Type B pancreatic cell (in vitro differentiated cells): ENCODE measurements at regions not wholly inside any gene's neighbourhood (a gene's known extent, or its start where the extent isn't known, plus 50 kb on each side); places are given as distances from the start of the nearest gene placed in this dataset.
"Not testable (repeated sequence)": the region's sequence is repeated elsewhere in the genome, so short reads cannot be mapped to it uniquely, and the experiment has no call there.

Experiments
- DNase-seq: peaks from one replicate; pipeline ENCODE4 v3.0.0; 2021; ENCODE audit warnings: mixed read lengths; ENCODE audit not compliant: unreplicated experiment; ENCODE audit errors: extremely low spot score
- H3K27ac Mint-ChIP-seq: 2 replicates; pipeline ENCODE4 v1.8.0; 2021; ENCODE audit warnings: mild to moderate bottlenecking, mixed read lengths
- H3K27me3 Mint-ChIP-seq: 2 replicates; pipeline ENCODE4 v1.8.0; 2021; ENCODE audit warnings: mixed read lengths
- H3K36me3 Mint-ChIP-seq: 2 replicates; pipeline ENCODE4 v1.8.0; 2021; ENCODE audit warnings: mixed read lengths
- H3K4me1 Mint-ChIP-seq: one replicate; pipeline ENCODE4 v1.8.0; 2021; ENCODE audit warnings: mixed read lengths; ENCODE audit not compliant: unreplicated experiment
- H3K4me3 Mint-ChIP-seq: 2 replicates; pipeline ENCODE4 v1.8.0; 2021; ENCODE audit warnings: mild to moderate bottlenecking, mixed read lengths
- H3K9me3 Mint-ChIP-seq: 2 replicates; pipeline ENCODE4 v1.8.0; 2021; ENCODE audit warnings: mixed read lengths
- CTCF ChIP-seq: fragments of 200-600 bp; sonication (generic); conservative IDR thresholded peaks from 2 replicates; pipeline ENCODE4 v1.5.0; 2021; ENCODE audit warnings: antibody characterized with exemption, mild to moderate bottlenecking

GRCh38 chr20:30164389-30164788, 1093.1 kb upstream of the DEFB115 start:
- not testable (repeated sequence) for H3K9me3 Mint-ChIP-seq, H3K27me3 Mint-ChIP-seq, DNase-seq, H3K27ac Mint-ChIP-seq, H3K4me3 Mint-ChIP-seq, H3K36me3 Mint-ChIP-seq, H3K4me1 Mint-ChIP-seq

GRCh38 chr20:30167540-30167939, 1089.9 kb upstream of the DEFB115 start:
- DNase-seq: no peak
- no peak for TF ChIP-seq CTCF
- Mint-ChIP-seq H3K9me3 (no peaks in the 10 kb centered on the region), H3K27ac (no peak overlapping the region), H3K27me3 (no peaks in the 10 kb centered on the region), H3K4me1 (no peaks in the 10 kb centered on the region), H3K4me3 (no peak overlapping the region), H3K36me3 (no peaks in the 10 kb centered on the region)

- Mint-ChIP-seq H3K4me1 (no peaks in the 10 kb centered on the region), H3K4me3 (no peak overlapping the region), H3K27me3 (no peaks in the 10 kb centered on the region), H3K9me3 (no peaks in the 10 kb centered on the region), H3K27ac (no peak overlapping the region), H3K36me3 (no peaks in the 10 kb centered on the region)
- TF ChIP-seq CTCF: no peak
- no peak for DNase-seq
Measured at GRCh38 chr20:30168025-30168799, 1089.3 kb upstream of the DEFB115 start.

- DNase-seq: no peak
- H3K9me3 Mint-ChIP-seq: no peaks in the 10 kb centered on the region
- H3K4me1 Mint-ChIP-seq: no peaks in the 10 kb centered on the region
- TF ChIP-seq CTCF: no peak
- no peaks in the 10 kb centered on the region for H3K27me3 Mint-ChIP-seq
- no peaks in the 10 kb centered on the region for H3K36me3 Mint-ChIP-seq
- H3K4me3 Mint-ChIP-seq: no peak overlapping the region
- no peak overlapping the region for H3K27ac Mint-ChIP-seq
Measured at GRCh38 chr20:30168800-30169138, 1088.7 kb upstream of the DEFB115 start.

- H3K4me1 Mint-ChIP-seq: no peaks in the 10 kb centered on the region
- H3K27me3 Mint-ChIP-seq: no peaks in the 10 kb centered on the region
- no peaks in the 10 kb centered on the region for H3K36me3 Mint-ChIP-seq
- TF ChIP-seq CTCF: no peak
- DNase-seq: no peak
- H3K27ac Mint-ChIP-seq: no peak overlapping the region
- no peaks in the 10 kb centered on the region for H3K9me3 Mint-ChIP-seq
- no peak overlapping the region for H3K4me3 Mint-ChIP-seq
Measured at GRCh38 chr20:30175681-30176080, 1081.8 kb upstream of the DEFB115 start.

GRCh38 chr20:30183124-30183523, 1074.3 kb upstream of the DEFB115 start:
- not testable (repeated sequence) for H3K4me3 Mint-ChIP-seq, DNase-seq, H3K27me3 Mint-ChIP-seq, H3K27ac Mint-ChIP-seq, H3K36me3 Mint-ChIP-seq, H3K9me3 Mint-ChIP-seq, H3K4me1 Mint-ChIP-seq

GRCh38 chr20:30191785-30192184, 1065.7 kb upstream of the DEFB115 start:
- H3K36me3 Mint-ChIP-seq, H3K9me3 Mint-ChIP-seq, H3K27ac Mint-ChIP-seq, DNase-seq, H3K27me3 Mint-ChIP-seq, H3K4me1 Mint-ChIP-seq, H3K4me3 Mint-ChIP-seq: not testable (repeated sequence)

- not testable (repeated sequence) for DNase-seq, H3K4me3 Mint-ChIP-seq, H3K36me3 Mint-ChIP-seq, H3K9me3 Mint-ChIP-seq, H3K27ac Mint-ChIP-seq, H3K4me1 Mint-ChIP-seq, H3K27me3 Mint-ChIP-seq
Measured at GRCh38 chr20:30234477-30234876, 1023.0 kb upstream of the DEFB115 start.

- not testable (repeated sequence) for H3K4me3 Mint-ChIP-seq, H3K36me3 Mint-ChIP-seq, H3K4me1 Mint-ChIP-seq, H3K27me3 Mint-ChIP-seq, H3K27ac Mint-ChIP-seq, DNase-seq, H3K9me3 Mint-ChIP-seq
Measured at GRCh38 chr20:30275073-30275472, 982.4 kb upstream of the DEFB115 start.
